Astrocyte (in vitro differentiated cells and primary cell): ENCODE measurements at regions not wholly inside any gene's neighbourhood (a gene's known extent, or its start where the extent isn't known, plus 50 kb on each side); places are given as distances from the start of the nearest gene placed in this dataset.

Experiments
- DNase-seq: peaks from one replicate; pipeline ENCODE4 v3.0.0-alpha.2; 2010; ENCODE audit warnings: low read depth
- FAIRE-seq: peaks from 2 replicates; lab custom pipeline; 2011; peaks lifted over from hg19 to GRCh38; lab: Jason Lieb, UNC
- H2AFZ ChIP-seq: 2 replicates; pipeline ENCODE4 v1.6.0; 2012; ENCODE audit warnings: low read depth, low read length, inconsistent platforms
- H3K27ac ChIP-seq: 2 replicates; pipeline ENCODE4 v1.5.1; 2011; ENCODE audit warnings: low read depth, low read length, inconsistent platforms
- H3K27me3 ChIP-seq: 2 replicates; pipeline ENCODE4 v1.6.0; 2011; ENCODE audit warnings: low read length, inconsistent platforms; ENCODE audit not compliant: insufficient read depth
- H3K36me3 ChIP-seq: 2 replicates; pipeline ENCODE4 v1.5.1; 2011; ENCODE audit warnings: low read length, inconsistent platforms; ENCODE audit not compliant: insufficient read depth
- H3K4me1 ChIP-seq: 2 replicates; pipeline ENCODE4 v1.5.1; 2011; ENCODE audit warnings: low read length, inconsistent platforms; ENCODE audit not compliant: insufficient read depth
- H3K4me2 ChIP-seq: 2 replicates; pipeline ENCODE4 v1.6.0; 2012; ENCODE audit warnings: low read length, inconsistent platforms
- H3K4me3 ChIP-seq: 2 replicates; pipeline ENCODE4 v1.5.1; 2011; ENCODE audit warnings: low read depth, mild to moderate bottlenecking, low read length, inconsistent platforms; ENCODE audit not compliant: insufficient read depth
- H3K79me2 ChIP-seq: 2 replicates; pipeline ENCODE4 v1.6.0; 2012; ENCODE audit warnings: mild to moderate bottlenecking, low read length, inconsistent platforms; ENCODE audit not compliant: insufficient read depth
- H3K9ac ChIP-seq: 2 replicates; pipeline ENCODE4 v1.6.0; 2012; ENCODE audit warnings: mild to moderate bottlenecking, low read length, inconsistent platforms
- H3K9me3 ChIP-seq: 2 replicates; pipeline ENCODE4 v1.5.1; 2012; ENCODE audit warnings: low read depth, mild to moderate bottlenecking, low read length, inconsistent platforms; ENCODE audit not compliant: insufficient read depth
- H4K20me1 ChIP-seq: 2 replicates; pipeline ENCODE4 v1.6.0; 2012; ENCODE audit warnings: low read length, inconsistent platforms; ENCODE audit not compliant: insufficient read depth
- H3K27ac Mint-ChIP-seq: one replicate; pipeline ENCODE4 v1.8.0; 2021; ENCODE audit warnings: mild to moderate bottlenecking, mixed read lengths; ENCODE audit not compliant: unreplicated experiment
- H3K27me3 Mint-ChIP-seq: one replicate; pipeline ENCODE4 v1.8.0; 2021; ENCODE audit warnings: low read depth, mixed read lengths; ENCODE audit not compliant: unreplicated experiment
- H3K36me3 Mint-ChIP-seq: one replicate; pipeline ENCODE4 v1.8.0; 2021; ENCODE audit warnings: low read depth, mixed read lengths; ENCODE audit not compliant: unreplicated experiment
- H3K4me1 Mint-ChIP-seq: one replicate; pipeline ENCODE4 v1.8.0; 2021; ENCODE audit warnings: low read depth, mixed read lengths; ENCODE audit not compliant: unreplicated experiment
- H3K4me3 Mint-ChIP-seq: one replicate; pipeline ENCODE4 v1.8.0; 2021; ENCODE audit warnings: mild to moderate bottlenecking, moderate library complexity, mixed read lengths; ENCODE audit not compliant: unreplicated experiment
- H3K9me3 Mint-ChIP-seq: one replicate; pipeline ENCODE4 v1.8.0; 2021; ENCODE audit warnings: mild to moderate bottlenecking, mixed read lengths; ENCODE audit not compliant: unreplicated experiment
- EZH2 ChIP-seq: IDR thresholded peaks from 2 replicates; pipeline ENCODE4 v1.6.1; 2012; ENCODE audit warnings: mild to moderate bottlenecking, low read length, inconsistent platforms; ENCODE audit not compliant: insufficient read depth
- TF ChIP-seq, protein P1 (sequence below): IDR thresholded peaks from 2 replicates; pipeline ENCODE4 v1.5.1; 2011; ENCODE audit warnings: low read depth, mild to moderate bottlenecking, inconsistent platforms, low read length, moderate library complexity; ENCODE audit not compliant: insufficient read depth

DNA sequence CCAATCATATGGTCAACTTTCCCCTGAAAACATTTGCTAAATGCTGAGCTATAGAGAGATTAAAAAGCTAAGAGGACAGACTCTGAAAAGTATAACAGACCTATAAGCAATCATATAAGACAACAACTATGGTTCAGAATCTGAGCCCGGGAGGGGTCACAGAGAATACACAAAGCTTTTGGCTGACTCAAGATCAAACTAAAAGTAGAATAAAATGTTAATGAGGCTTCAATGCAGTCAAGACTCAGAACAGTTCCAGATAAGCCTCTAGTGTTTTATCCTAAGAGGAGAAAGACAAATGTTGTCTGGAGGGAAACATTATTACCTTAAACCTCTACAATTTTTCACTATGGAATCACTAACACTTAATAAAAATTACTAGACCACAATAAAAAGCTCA, 175.4 kb upstream of the VEGFC start:
- DNase-seq (no peak), FAIRE-seq (no peak)
- Mint-ChIP-seq H3K4me1 (peaks cover 9% of the 10 kb centered on the region), H3K27me3 (no peaks in the 10 kb centered on the region), H3K9me3 (no peaks in the 10 kb centered on the region), H3K27ac (no peak overlapping the region), H3K4me3 (no peak overlapping the region), H3K36me3 (no peaks in the 10 kb centered on the region)
- Histone ChIP-seq H3K9me3 (no peaks in the 10 kb centered on the region), H3K27ac (no peak overlapping the region), H3K9ac (no peak overlapping the region), H3K79me2 (no peaks in the 10 kb centered on the region), H4K20me1 (no peaks in the 10 kb centered on the region), H3K4me2 (no peak overlapping the region), H3K4me1 (no peaks in the 10 kb centered on the region), H3K36me3 (no peaks in the 10 kb centered on the region), H3K27me3 (no peaks in the 10 kb centered on the region), H2AFZ (no peak overlapping the region), H3K4me3 (no peak overlapping the region)
- TF ChIP-seq EZH2 = no peak
- TF ChIP-seq, protein P1, sequence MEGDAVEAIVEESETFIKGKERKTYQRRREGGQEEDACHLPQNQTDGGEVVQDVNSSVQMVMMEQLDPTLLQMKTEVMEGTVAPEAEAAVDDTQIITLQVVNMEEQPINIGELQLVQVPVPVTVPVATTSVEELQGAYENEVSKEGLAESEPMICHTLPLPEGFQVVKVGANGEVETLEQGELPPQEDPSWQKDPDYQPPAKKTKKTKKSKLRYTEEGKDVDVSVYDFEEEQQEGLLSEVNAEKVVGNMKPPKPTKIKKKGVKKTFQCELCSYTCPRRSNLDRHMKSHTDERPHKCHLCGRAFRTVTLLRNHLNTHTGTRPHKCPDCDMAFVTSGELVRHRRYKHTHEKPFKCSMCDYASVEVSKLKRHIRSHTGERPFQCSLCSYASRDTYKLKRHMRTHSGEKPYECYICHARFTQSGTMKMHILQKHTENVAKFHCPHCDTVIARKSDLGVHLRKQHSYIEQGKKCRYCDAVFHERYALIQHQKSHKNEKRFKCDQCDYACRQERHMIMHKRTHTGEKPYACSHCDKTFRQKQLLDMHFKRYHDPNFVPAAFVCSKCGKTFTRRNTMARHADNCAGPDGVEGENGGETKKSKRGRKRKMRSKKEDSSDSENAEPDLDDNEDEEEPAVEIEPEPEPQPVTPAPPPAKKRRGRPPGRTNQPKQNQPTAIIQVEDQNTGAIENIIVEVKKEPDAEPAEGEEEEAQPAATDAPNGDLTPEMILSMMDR = no peak

DNA sequence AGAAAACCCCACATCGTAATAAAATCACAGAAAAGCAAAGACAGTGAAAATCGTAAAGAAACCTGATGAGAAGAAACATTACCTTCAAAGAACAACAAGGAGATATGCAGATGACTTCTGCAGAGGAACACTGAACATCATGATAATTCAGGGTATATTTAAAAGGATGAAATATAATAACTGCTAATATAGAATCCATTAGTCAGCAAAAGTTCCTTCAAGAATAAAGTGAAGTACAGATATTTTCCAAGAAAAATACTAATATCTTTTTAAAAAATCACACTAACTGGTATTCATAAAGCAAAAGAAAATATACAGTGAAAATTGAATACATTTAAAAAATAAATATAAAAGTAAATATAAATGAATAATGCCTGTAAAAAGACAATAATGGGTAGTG, 176.3 kb upstream of the VEGFC start:
- Histone ChIP-seq H3K36me3 (no peaks in the 10 kb centered on the region), H3K4me2 (no peak overlapping the region), H2AFZ (no peak overlapping the region), H3K9ac (no peak overlapping the region), H3K27me3 (no peaks in the 10 kb centered on the region), H3K4me3 (no peak overlapping the region), H3K27ac (no peak overlapping the region), H3K4me1 (no peaks in the 10 kb centered on the region), H4K20me1 (no peaks in the 10 kb centered on the region), H3K9me3 (no peaks in the 10 kb centered on the region), H3K79me2 (no peaks in the 10 kb centered on the region)
- peaks cover 12% of the 10 kb centered on the region for H3K4me1 Mint-ChIP-seq
- TF ChIP-seq, protein P1 = no peak
- no peak for TF ChIP-seq EZH2
- no peaks in the 10 kb centered on the region for H3K36me3 Mint-ChIP-seq
- no peak overlapping the region for H3K27ac Mint-ChIP-seq
- no peak overlapping the region for H3K4me3 Mint-ChIP-seq
- H3K27me3 Mint-ChIP-seq = no peaks in the 10 kb centered on the region
- H3K9me3 Mint-ChIP-seq = no peaks in the 10 kb centered on the region
- no peak for DNase-seq
- FAIRE-seq = no peak

DNA sequence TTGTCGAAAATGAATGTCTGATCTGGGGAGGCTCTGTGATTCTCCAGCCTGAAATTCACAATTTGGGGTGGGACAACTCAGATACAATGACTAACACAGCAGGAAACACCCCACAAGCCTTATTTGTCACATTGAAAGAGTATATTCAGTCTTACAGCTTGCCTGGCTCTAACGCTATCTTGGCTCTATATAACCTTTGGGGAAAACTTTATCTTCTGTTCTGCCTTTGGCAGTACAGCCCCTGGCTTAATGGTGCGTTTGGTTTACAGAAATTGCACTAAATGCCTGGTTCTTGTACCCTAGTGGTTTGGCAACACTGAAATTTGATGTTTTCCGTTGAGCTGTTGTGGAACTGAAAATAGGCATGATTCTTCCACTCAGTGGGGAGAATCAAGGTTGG, 178.1 kb upstream of the VEGFC start:
- no peaks in the 10 kb centered on the region for H3K79me2 ChIP-seq
- no peaks in the 10 kb centered on the region for H3K36me3 Mint-ChIP-seq
- TF ChIP-seq, protein P1 = no peak
- TF ChIP-seq EZH2 = no peak
- DNase-seq = no peak
- no peaks in the 10 kb centered on the region for H3K36me3 ChIP-seq
- peaks cover 12% of the 10 kb centered on the region for H3K4me1 Mint-ChIP-seq
- no peak overlapping the region for H3K27ac ChIP-seq
- H3K9ac ChIP-seq = no peak overlapping the region
- no peak for FAIRE-seq
- H2AFZ ChIP-seq = no peak overlapping the region
- no peaks in the 10 kb centered on the region for H3K27me3 Mint-ChIP-seq
- H3K27me3 ChIP-seq = no peaks in the 10 kb centered on the region
- H3K27ac Mint-ChIP-seq = no peak overlapping the region
- no peak overlapping the region for H3K4me3 ChIP-seq
- H3K4me1 ChIP-seq = no peaks in the 10 kb centered on the region
- H3K9me3 Mint-ChIP-seq = no peaks in the 10 kb centered on the region
- no peaks in the 10 kb centered on the region for H4K20me1 ChIP-seq
- H3K4me2 ChIP-seq = no peak overlapping the region
- no peak overlapping the region for H3K4me3 Mint-ChIP-seq
- no peaks in the 10 kb centered on the region for H3K9me3 ChIP-seq
